ENCODE measurements at regions not wholly inside any gene's neighbourhood (a gene's known extent, or its start where the extent isn't known, plus 50 kb on each side); places are given as distances from the start of the nearest gene placed in this dataset.
A peak's percentile ranks its signal among the peaks of the same experiment; 100 is the strongest.

GRCh38 chr21:17925000-17925610 is 105.9 kb upstream of the C21orf91 start:
- no peak for TF ChIP-seq EZH2 (IDR thresholded peaks at IDR 0.05; ENCODE audit: borderline replicate concordance, low read depth, low read length)
- TF ChIP-seq ZKSCAN8 (CRISPR knock-in tag; IDR thresholded peaks at IDR 0.05), result no peak
- no peak for TF ChIP-seq SIX5 (IDR thresholded peaks at IDR 0.05; ENCODE audit: borderline replicate concordance in 1 of 2, insufficient read depth in 1 of 2, low read depth in 1 of 2, low read length in 2 of 2)
- TF ChIP-seq CTCF (IDR thresholded peaks at IDR 0.05 in 2 of 3, conservative IDR thresholded peaks at IDR 0.05 in 1 of 3; ENCODE audit: insufficient read depth in 2 of 3, low read depth in 1 of 3, low read length in 3 of 3), result peak; percentile 74 to 78 (median 75)
- no peak for TF ChIP-seq IRF2 (CRISPR knock-in tag; IDR thresholded peaks at IDR 0.05)
- no peak for TF ChIP-seq POLR2A (conservative IDR thresholded peaks at IDR 0.05)
- no peak for TF ChIP-seq ZNF644 (tag; IDR thresholded peaks at IDR 0.05; ENCODE audit: low read depth)
- TF ChIP-seq ZBTB8A (IDR thresholded peaks at IDR 0.05; ENCODE audit: partially characterized antibody), result no peak
